ENCODE measurements at regions not wholly inside any gene's neighbourhood (a gene's known extent, or its start where the extent isn't known, plus 50 kb on each side); places are given as distances from the start of the nearest gene placed in this dataset.
"Not testable (repeated sequence)": the region's sequence is repeated elsewhere in the genome, so short reads cannot be mapped to it uniquely, and the experiment has no call there.

DNA sequence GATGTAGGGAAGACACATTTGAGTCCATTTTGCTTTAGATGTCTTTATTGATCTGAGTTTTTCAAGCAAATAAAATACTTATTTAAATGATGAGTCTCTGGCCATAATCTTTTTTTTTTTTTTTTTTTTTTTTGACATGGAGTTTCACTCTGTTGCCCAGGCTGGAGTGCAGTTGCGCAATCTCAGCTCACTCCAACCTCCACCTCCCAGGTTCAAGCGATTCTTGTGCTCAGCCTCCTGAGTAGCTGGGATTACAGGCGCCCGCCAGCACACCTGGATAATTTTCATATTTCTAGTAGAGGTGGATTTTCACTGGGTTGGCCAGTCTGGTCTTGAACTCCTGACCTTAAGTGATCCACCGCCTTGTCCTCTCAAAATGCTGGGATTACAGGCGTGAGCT is 194.5 kb upstream of the MAD2L1 start:
- no peak overlapping the region for H3K27ac Mint-ChIP-seq
- H3K27me3 Mint-ChIP-seq, result peaks cover 9% of the 10 kb centered on the region

DNA sequence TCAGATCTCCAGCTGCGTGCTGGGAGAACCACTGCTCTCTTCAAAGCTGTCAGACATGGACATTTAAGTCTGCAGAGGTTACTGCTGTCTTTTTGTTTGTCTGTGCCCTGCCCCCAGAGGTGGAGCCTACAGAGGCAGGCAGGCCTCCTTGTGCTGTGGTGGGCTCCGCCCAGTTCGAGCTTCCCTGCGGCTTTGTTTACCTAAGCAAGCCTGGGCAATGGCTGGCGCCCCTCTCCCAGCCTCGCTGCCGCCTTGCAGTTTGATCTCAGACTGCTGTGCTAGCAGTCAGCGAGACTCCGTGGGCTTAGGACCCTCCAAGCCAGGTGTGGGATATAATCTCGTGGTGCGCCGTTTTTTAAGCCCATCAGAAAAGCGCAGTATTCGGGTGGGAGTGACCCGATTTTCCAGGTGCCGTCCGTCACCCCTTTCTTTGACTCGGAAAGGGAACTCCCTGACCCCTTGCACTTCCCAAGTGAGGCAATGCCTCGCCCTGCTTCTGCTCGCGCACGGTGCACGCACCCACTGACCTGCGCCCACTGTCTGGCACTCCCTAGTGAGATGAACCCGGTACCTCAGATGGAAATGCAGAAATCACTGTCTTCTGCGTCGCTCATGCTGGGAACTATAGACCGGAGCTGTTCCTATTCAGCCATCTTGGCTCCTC is 189.6 kb upstream of the MAD2L1 start:
- not testable (repeated sequence) for DNase-seq; H3K4me3 ChIP-seq (ENCODE audit: low read depth, low read length); H3K27me3 Mint-ChIP-seq; H3K4me3 Mint-ChIP-seq; H3K27ac Mint-ChIP-seq; H3K9me3 Mint-ChIP-seq; H3K36me3 Mint-ChIP-seq; ATAC-seq (ENCODE audit: low read depth in 2 of 2); H3K27me3 ChIP-seq (ENCODE audit: control insufficient read depth, insufficient read depth, low read length); H3K27ac ChIP-seq (ENCODE audit: insufficient read depth, low read length, poor library complexity, severe bottlenecking); H3K9me3 ChIP-seq (ENCODE audit: control insufficient read depth in 2 of 2, low read length in 2 of 2); H3K4me1 ChIP-seq (ENCODE audit: control insufficient read depth, insufficient read depth, low read length, poor library complexity, severe bottlenecking); H3K36me3 ChIP-seq (ENCODE audit: control insufficient read depth, insufficient read depth, low read length); H3K4me1 Mint-ChIP-seq

More for the DNA sequence above, 194.5 kb upstream of the MAD2L1 start:
- H3K4me3 ChIP-seq (ENCODE audit: low read depth, low read length), result no peak overlapping the region
- H3K4me3 Mint-ChIP-seq, result no peak overlapping the region
- H3K27ac ChIP-seq (ENCODE audit: insufficient read depth, low read length, poor library complexity, severe bottlenecking), result no peak overlapping the region
- H3K36me3 ChIP-seq (ENCODE audit: control insufficient read depth, insufficient read depth, low read length), result no peaks in the 10 kb centered on the region
- DNase-seq (no peak), ATAC-seq (ENCODE audit: low read depth in 2 of 2) (no peak)
- no peaks in the 10 kb centered on the region for H3K36me3 Mint-ChIP-seq
- no peaks in the 10 kb centered on the region for H3K4me1 Mint-ChIP-seq
- no peaks in the 10 kb centered on the region for H3K9me3 ChIP-seq (ENCODE audit: control insufficient read depth in 2 of 2, low read length in 2 of 2)
- no peaks in the 10 kb centered on the region for H3K27me3 ChIP-seq (ENCODE audit: control insufficient read depth, insufficient read depth, low read length)
- H3K4me1 ChIP-seq (ENCODE audit: control insufficient read depth, insufficient read depth, low read length, poor library complexity, severe bottlenecking), result no peaks in the 10 kb centered on the region
- H3K9me3 Mint-ChIP-seq, result peaks cover 0 to 4% (median 2%) of the 10 kb centered on the region in 7 donors

DNA sequence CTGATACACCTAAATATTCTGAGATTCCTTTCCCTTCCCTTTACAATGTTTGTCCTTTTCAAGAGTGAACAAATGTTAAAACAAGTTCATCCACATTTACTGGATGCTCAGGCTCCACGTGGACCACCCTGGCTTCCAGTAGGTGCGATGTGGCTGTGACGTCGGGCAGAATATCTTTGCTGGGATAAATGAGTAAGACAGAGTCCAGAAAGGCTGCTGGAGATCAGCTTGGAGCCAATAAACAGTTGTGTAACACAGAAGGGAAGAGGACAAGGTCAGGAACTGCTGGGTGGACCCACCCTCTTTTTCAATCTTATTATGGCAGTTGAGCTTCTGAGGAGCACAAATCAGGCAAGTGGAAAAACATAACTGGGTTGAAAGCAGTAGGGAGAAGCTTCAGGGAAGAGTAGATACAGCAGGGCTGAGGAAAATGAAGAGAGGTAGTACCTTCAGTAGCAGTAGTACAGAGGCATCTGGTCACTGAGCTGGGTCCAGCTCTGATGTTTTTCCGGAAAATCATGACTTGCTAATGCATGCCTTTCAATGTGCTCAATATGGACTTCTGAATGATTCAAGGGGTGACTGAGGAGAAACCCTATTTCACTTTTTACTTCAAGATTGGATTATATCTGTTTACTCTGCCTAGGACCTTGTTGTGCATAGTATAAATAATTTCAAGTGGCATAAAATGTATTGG is 171.8 kb upstream of the MAD2L1 start:
- Mint-ChIP-seq H3K9me3 (peaks cover 0 to 1% (median 0%) of the 10 kb centered on the region in 7 donors), H3K27ac (no peak overlapping the region), H3K4me3 (no peak overlapping the region), H3K36me3 (no peaks in the 10 kb centered on the region), H3K27me3 (no peaks in the 10 kb centered on the region), H3K4me1 (no peaks in the 10 kb centered on the region)
- DNase-seq, result no peak
- H3K36me3 ChIP-seq (ENCODE audit: control insufficient read depth, insufficient read depth, low read length), result no peaks in the 10 kb centered on the region
- H3K9me3 ChIP-seq (ENCODE audit: control insufficient read depth in 2 of 2, low read length in 2 of 2), result no peaks in the 10 kb centered on the region
- no peaks in the 10 kb centered on the region for H3K4me1 ChIP-seq (ENCODE audit: control insufficient read depth, insufficient read depth, low read length, poor library complexity, severe bottlenecking)
- ATAC-seq (ENCODE audit: low read depth in 2 of 2), result no peak
- H3K27ac ChIP-seq (ENCODE audit: insufficient read depth, low read length, poor library complexity, severe bottlenecking), result no peak overlapping the region
- no peaks in the 10 kb centered on the region for H3K27me3 ChIP-seq (ENCODE audit: control insufficient read depth, insufficient read depth, low read length)
- H3K4me3 ChIP-seq (ENCODE audit: low read depth, low read length), result no peak overlapping the region

DNA sequence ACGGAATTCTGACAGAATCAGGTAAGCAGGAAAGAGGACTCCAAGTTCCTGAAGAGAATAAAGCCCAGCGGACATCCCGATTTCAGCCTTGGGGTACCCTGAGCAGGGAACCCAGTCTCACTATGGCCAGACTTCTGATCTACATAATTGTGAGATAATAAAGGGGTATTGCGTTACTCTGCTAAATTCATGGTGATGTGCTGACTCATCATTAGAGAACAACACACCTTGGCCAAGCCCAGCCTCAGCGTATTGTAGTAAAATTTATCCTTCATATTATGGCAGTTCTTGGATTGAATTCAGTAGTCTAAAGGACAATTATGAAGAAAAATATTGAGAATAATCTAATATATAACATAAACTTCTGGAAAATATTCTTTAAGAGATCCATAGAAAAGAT is 170.2 kb upstream of the MAD2L1 start:
- no peak for ATAC-seq (ENCODE audit: low read depth in 2 of 2)
- no peaks in the 10 kb centered on the region for H3K27me3 ChIP-seq (ENCODE audit: control insufficient read depth, insufficient read depth, low read length)
- Mint-ChIP-seq H3K9me3 (peaks cover 0 to 5% (median 0%) of the 10 kb centered on the region in 7 donors), H3K4me3 (no peak overlapping the region), H3K4me1 (no peaks in the 10 kb centered on the region), H3K27ac (no peak overlapping the region), H3K27me3 (peaks cover 6% of the 10 kb centered on the region), H3K36me3 (no peaks in the 10 kb centered on the region)
- no peak overlapping the region for H3K4me3 ChIP-seq (ENCODE audit: low read depth, low read length)
- no peaks in the 10 kb centered on the region for H3K36me3 ChIP-seq (ENCODE audit: control insufficient read depth, insufficient read depth, low read length)
- H3K4me1 ChIP-seq (ENCODE audit: control insufficient read depth, insufficient read depth, low read length, poor library complexity, severe bottlenecking), result no peaks in the 10 kb centered on the region
- DNase-seq, result no peak
- H3K9me3 ChIP-seq (ENCODE audit: control insufficient read depth in 2 of 2, low read length in 2 of 2), result no peaks in the 10 kb centered on the region
- no peak overlapping the region for H3K27ac ChIP-seq (ENCODE audit: insufficient read depth, low read length, poor library complexity, severe bottlenecking)

DNA sequence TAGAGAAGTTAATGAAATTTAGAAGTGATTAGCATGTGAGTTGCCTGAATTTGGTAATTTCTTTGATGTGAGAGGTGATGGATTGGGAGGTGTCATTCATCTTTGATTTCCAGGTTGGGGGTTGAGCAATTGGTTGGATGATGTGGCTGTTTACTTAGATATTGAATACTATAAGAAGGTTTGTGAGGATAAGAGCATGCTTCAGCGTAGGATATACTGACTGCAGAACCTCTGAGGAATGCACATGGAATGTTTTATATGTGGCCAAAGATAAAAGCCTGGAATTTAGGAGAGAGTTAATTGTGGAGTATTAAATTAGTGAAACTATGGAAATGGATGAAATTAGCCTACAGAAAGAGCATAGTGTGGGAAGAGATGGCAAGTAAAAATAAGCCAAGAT is 165.4 kb upstream of the MAD2L1 start:
- Histone ChIP-seq H3K4me1 (ENCODE audit: control insufficient read depth, insufficient read depth, low read length, poor library complexity, severe bottlenecking) (no peaks in the 10 kb centered on the region), H3K9me3 (ENCODE audit: control insufficient read depth in 2 of 2, low read length in 2 of 2) (no peaks in the 10 kb centered on the region), H3K4me3 (ENCODE audit: low read depth, low read length) (no peak overlapping the region), H3K36me3 (ENCODE audit: control insufficient read depth, insufficient read depth, low read length) (no peaks in the 10 kb centered on the region), H3K27me3 (ENCODE audit: control insufficient read depth, insufficient read depth, low read length) (no peaks in the 10 kb centered on the region), H3K27ac (ENCODE audit: insufficient read depth, low read length, poor library complexity, severe bottlenecking) (no peak overlapping the region)
- H3K27me3 Mint-ChIP-seq, result peaks cover 6% of the 10 kb centered on the region
- ATAC-seq (ENCODE audit: low read depth in 2 of 2), result no peak
- DNase-seq, result no peak
- H3K9me3 Mint-ChIP-seq, result peaks cover 0 to 5% (median 0%) of the 10 kb centered on the region in 7 donors
- no peaks in the 10 kb centered on the region for H3K4me1 Mint-ChIP-seq
- no peaks in the 10 kb centered on the region for H3K36me3 Mint-ChIP-seq
- no peak overlapping the region for H3K4me3 Mint-ChIP-seq
- H3K27ac Mint-ChIP-seq, result no peak overlapping the region

DNA sequence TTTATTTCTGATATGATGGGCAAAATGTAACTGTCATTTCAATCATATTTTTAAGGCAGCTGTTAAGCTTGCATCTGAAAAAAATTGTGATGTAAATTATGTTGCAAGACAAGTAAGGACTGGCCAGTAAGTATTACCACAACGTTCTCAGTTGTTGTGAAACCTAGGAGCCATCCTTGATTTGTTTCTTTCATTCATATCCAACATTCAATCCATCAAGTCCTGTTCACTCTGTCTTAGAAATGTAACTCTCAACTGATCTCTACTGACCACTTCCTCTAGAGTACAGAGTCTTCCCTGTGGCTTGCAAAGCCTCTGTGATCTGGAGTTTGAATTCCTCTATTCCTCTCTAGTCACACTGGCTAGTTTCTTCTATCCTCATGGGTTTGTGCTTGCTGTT is 161.4 kb upstream of the MAD2L1 start:
- no peak for ATAC-seq (ENCODE audit: low read depth in 2 of 2)
- Mint-ChIP-seq H3K36me3 (no peaks in the 10 kb centered on the region), H3K4me1 (no peaks in the 10 kb centered on the region), H3K27ac (no peak overlapping the region), H3K9me3 (peaks cover 0 to 8% (median 2%) of the 10 kb centered on the region in 7 donors), H3K4me3 (no peak overlapping the region), H3K27me3 (peaks cover 6% of the 10 kb centered on the region)
- no peak for DNase-seq
- Histone ChIP-seq H3K36me3 (ENCODE audit: control insufficient read depth, insufficient read depth, low read length) (no peaks in the 10 kb centered on the region), H3K9me3 (ENCODE audit: control insufficient read depth in 2 of 2, low read length in 2 of 2) (no peaks in the 10 kb centered on the region), H3K27ac (ENCODE audit: insufficient read depth, low read length, poor library complexity, severe bottlenecking) (no peak overlapping the region), H3K4me1 (ENCODE audit: control insufficient read depth, insufficient read depth, low read length, poor library complexity, severe bottlenecking) (no peaks in the 10 kb centered on the region), H3K4me3 (ENCODE audit: low read depth, low read length) (no peak overlapping the region), H3K27me3 (ENCODE audit: control insufficient read depth, insufficient read depth, low read length) (no peaks in the 10 kb centered on the region)

DNA sequence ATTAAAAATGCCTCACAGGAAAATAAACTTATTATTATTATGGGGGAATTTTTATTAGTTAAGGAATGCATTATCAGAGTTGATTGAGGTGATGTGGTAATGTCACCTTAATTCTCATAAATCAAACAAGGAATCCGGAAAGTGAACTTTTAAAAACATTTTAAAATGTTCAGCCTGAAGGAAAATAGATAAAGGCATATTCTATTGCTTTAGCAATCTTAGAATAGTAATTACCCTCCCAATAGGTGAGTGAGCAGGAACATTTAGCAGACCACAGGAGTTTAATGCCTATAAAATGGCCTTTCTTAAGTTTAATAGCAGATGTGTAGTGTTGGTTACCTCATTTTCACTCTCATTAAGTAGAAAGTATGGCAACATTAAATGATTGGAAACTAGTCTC is 160.9 kb upstream of the MAD2L1 start:
- Histone ChIP-seq H3K36me3 (ENCODE audit: control insufficient read depth, insufficient read depth, low read length) (no peaks in the 10 kb centered on the region), H3K9me3 (ENCODE audit: control insufficient read depth in 2 of 2, low read length in 2 of 2) (no peaks in the 10 kb centered on the region), H3K27ac (ENCODE audit: insufficient read depth, low read length, poor library complexity, severe bottlenecking) (no peak overlapping the region), H3K4me1 (ENCODE audit: control insufficient read depth, insufficient read depth, low read length, poor library complexity, severe bottlenecking) (no peaks in the 10 kb centered on the region), H3K27me3 (ENCODE audit: control insufficient read depth, insufficient read depth, low read length) (no peaks in the 10 kb centered on the region), H3K4me3 (ENCODE audit: low read depth, low read length) (no peak overlapping the region)
- Mint-ChIP-seq H3K4me3 (no peak overlapping the region), H3K27me3 (peaks cover 5% of the 10 kb centered on the region), H3K36me3 (no peaks in the 10 kb centered on the region), H3K4me1 (no peaks in the 10 kb centered on the region), H3K9me3 (peaks cover 0 to 8% (median 2%) of the 10 kb centered on the region in 7 donors), H3K27ac (no peak overlapping the region)
- DNase-seq, result no peak
- no peak for ATAC-seq (ENCODE audit: low read depth in 2 of 2)

DNA sequence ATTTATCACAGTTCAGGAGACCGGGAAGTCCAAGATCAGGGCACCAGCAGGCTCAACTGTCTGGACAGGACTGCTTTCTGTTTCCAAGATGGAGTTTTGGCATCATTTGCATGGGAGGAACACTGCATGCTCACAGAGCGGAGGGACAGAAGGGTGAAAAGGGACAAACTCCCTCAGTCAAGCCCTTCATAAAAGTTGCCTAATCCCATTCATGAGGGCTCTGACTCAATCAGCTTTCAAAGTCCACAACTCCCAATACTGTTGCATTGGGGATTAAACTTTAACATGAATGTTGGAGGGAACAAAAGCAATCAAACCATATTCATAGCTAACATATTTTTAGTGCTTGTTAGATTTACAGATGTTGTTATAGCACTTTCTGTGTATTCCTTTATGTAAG is 158.9 kb upstream of the MAD2L1 start:
- Mint-ChIP-seq H3K36me3 (no peaks in the 10 kb centered on the region), H3K27me3 (no peaks in the 10 kb centered on the region), H3K4me1 (no peaks in the 10 kb centered on the region), H3K27ac (no peak overlapping the region), H3K4me3 (no peak overlapping the region), H3K9me3 (peaks cover 0 to 3% (median 0%) of the 10 kb centered on the region in 7 donors)
- Histone ChIP-seq H3K4me3 (ENCODE audit: low read depth, low read length) (no peak overlapping the region), H3K27me3 (ENCODE audit: control insufficient read depth, insufficient read depth, low read length) (no peaks in the 10 kb centered on the region), H3K27ac (ENCODE audit: insufficient read depth, low read length, poor library complexity, severe bottlenecking) (no peak overlapping the region), H3K4me1 (ENCODE audit: control insufficient read depth, insufficient read depth, low read length, poor library complexity, severe bottlenecking) (no peaks in the 10 kb centered on the region), H3K9me3 (ENCODE audit: control insufficient read depth in 2 of 2, low read length in 2 of 2) (no peaks in the 10 kb centered on the region), H3K36me3 (ENCODE audit: control insufficient read depth, insufficient read depth, low read length) (no peaks in the 10 kb centered on the region)
- ATAC-seq (ENCODE audit: low read depth in 2 of 2) (no peak), DNase-seq (no peak)

All from CD4-positive, CD25-positive, alpha-beta regulatory T cell (primary cell).